Kidney glomerular epithelial cell (primary cell): ENCODE measurements at regions not wholly inside any gene's neighbourhood (a gene's known extent, or its start where the extent isn't known, plus 50 kb on each side); places are given as distances from the start of the nearest gene placed in this dataset.
"Not testable (repeated sequence)": the region's sequence is repeated elsewhere in the genome, so short reads cannot be mapped to it uniquely, and the experiment has no call there.

ENCODE experiments used
- DNase-seq: peaks from one replicate; lab custom pipeline; 2025; lab: John Stamatoyannopoulos, UW

GRCh38 chr14:96686126-96686525 lies 111.1 kb upstream of the VRK1 start:
- no peak for DNase-seq

DNA sequence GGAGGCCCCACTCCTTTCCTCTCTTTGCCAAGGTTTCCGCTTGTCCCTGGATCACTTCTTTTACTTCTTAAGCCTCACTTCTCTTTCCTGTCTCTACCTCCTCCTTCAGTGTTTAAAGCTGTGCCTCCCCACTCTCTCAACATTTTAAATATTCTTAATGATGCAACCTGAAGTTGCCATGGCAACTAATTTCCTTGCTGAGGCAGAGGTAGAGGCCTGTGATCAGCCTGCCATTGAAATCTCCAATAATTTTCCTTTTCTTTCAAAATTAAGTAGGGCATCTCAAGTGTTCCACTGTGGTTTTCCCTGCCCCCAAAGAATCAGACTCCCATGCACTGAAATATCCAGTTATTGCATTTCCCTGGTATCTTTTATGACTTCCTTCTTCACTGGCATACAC lies 108.6 kb upstream of the VRK1 start:
- DNase-seq = no peak

DNA sequence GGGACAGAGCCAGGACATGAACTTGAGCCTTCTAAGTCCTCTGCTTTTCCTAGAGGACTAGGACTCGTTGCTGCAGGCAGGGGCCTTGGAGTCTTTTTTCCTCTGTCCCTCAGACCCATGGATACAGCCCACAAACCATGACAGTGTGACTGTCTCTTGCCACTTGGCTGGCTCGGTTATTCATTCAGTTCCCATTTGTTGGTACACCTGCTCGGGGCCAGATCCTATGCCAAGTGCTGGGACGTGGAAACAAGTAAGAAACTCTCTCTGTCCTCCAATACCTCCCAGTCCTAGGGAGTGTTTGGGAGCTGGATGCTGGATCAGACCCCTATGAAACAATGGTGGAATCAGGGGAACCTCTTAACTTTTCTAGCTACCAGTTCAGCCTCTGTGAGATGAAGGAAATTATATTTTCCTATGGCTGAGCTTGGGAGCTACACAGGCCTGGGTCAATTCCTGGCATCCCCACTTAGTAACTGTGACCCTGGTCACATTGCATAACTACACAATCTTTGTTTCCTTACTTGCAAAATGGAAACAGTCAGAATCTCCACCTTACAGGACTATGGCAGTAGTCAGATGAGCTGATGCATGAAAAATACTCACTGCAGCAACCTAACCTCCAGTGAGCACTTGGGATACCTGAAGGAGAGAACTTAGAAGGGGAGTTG lies 106.3 kb upstream of the VRK1 start:
- no peak for DNase-seq

GRCh38 chr14:96693252-96693820 lies 103.8 kb upstream of the VRK1 start:
- DNase-seq = no peak

DNA sequence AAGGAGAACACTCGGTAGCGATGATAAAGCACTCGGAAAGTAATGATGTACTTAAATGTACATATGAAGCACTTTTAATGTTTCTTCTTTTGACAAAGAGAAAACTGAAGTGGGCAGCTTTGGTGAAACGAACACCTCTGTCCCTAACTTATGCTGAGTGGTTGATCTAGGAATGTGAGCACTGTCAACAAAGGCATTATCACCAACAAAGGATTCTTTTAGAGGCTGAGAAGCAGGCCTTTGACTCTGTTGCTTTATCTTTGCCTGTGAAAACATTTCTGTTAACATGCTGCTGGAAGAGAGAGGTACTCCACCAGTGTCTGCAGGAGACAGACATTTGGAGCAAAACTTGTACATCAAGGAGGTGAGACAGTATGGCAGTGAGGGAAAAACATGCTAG lies 103.2 kb upstream of the VRK1 start:
- no peak for DNase-seq

DNA sequence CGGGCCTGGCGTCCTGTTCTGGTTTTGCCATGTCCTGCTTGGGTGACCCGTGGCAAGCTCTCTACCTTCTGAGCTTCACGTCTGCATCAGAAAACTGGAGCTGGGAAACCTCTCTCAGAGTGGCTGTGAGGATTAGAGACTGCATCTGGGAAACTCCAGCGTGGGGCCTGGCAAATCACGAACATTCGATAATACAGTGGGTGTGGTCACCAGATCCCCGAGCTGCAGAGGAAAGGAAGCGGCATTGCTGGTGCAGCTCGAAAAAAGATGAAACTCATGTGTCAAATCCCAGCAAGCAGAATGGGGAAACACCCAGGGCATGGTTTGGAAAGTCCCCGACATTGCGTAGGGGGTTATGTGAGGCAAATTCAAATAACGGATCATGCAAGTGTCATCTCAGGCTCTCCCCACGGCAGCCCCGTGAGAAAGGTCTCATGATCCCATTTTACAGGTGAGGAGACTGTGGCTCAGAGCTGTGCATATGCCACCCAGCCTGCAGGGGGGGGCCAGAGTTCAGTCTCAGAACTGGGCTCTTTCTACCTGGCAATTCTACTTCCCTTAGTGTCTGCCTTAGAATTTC lies 98.1 kb upstream of the VRK1 start:
- DNase-seq = no peak

DNA sequence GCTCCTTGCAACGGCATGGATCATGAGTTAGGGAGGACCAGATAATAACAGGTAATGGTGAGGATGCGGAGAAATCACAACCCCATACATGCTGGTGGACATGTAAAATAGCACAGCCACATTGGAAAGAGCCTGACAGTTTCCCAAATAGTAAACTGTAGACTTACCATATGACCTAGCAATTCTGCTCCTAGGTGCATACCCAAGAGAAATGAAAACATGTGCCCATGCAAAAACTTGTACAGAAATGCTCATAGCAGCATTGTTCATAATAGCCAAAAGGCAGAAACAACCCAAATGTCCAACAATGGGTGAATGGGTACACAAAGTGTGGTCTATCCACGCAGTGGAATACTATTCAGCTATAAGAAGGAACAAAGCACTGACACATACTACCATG lies 97.5 kb upstream of the VRK1 start:
- DNase-seq = no peak

DNA sequence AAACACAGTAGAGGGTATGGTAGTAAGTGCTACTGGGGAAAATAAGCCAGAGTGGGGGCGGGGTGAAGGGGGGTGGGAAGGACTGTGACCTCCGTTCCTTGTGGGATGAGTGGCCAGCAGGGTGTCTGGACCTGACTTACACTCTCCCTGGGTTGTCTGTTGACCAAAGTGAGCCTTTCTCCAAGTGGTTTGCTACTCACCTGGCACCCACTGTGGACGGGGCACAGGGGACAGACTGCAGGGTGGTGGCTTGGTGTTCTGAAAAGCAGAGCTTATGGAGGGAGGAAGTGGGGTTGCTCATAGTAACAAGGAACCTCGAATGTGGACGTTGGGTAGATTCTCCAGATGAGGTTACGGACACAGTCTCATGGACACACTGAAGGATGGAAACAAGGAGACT lies 94.4 kb upstream of the VRK1 start:
- no peak for DNase-seq

DNA sequence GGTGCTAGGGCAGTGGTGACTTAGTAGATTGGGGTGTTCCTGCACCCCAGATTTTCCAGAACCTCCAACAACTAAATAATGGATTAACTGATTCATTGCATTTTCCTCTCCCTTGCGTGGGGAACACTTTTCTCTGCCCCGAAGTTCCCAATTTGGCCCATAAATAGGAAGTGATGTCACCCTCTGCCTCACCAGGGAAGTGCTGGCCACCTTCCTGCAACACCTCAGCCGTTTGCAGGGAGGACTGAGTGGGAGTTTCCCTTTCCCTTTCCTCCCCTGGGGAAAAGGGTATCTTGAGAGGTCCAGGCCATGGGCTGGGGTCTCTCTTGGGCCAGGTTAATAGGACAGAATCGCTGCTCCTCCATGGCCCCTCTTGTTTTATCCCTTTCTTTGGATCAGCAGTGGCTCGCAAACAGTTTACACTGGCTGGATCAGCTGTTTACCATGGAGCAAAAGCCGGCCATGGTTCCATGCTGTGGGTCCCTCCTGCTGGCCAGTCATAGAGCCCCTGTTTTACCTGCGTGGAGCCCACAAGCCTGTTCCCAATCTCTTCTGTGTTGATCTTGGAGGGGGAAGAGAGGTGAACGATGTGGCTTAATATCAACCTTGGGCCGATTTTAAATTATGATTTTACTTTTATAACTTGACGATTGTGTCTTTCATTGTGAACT lies 91.6 kb upstream of the VRK1 start:
- no peak for DNase-seq

DNA sequence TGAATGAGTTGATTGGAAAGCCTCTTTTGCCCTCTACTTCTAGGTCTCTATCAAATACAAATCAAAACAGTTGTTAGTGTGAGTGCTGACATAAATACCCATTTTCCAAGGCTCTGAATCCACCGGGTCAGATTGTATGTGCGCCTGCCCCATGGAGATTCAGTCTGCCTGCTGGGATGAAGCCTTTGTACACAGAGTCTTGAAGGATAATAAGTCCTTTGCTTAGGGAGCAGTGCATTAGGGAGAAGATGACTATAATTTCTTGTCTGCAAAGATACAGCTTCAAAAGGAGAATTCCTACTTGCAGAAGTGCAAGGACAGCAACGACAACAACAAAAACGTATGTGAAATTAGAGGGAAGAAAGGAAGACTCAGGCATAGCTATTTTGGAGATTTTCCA lies 90.3 kb upstream of the VRK1 start:
- DNase-seq = no peak

GRCh38 chr14:96710060-96710666 lies 87.0 kb upstream of the VRK1 start:
- DNase-seq = no peak

GRCh38 chr14:96711559-96712267 lies 85.5 kb upstream of the VRK1 start:
- no peak for DNase-seq

DNA sequence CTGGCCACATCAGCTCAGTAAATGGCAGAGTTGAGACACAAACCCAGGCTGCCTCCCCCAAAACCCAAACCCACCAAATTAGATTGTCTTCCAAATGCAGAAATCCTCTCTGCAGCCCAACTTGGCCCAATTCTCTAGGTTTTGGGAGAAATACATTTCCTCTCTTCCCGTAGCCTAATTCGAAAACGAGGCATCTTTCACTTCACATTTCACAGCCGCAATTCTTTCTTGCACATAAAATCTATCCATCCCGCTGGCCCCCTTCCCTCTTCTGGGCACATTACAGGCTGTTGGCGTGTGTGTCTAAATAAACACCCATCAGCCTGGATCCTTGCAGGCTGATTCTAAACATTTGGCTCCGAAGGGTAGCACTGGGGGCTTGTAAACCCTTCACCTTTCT lies 83.8 kb upstream of the VRK1 start:
- DNase-seq = no peak

DNA sequence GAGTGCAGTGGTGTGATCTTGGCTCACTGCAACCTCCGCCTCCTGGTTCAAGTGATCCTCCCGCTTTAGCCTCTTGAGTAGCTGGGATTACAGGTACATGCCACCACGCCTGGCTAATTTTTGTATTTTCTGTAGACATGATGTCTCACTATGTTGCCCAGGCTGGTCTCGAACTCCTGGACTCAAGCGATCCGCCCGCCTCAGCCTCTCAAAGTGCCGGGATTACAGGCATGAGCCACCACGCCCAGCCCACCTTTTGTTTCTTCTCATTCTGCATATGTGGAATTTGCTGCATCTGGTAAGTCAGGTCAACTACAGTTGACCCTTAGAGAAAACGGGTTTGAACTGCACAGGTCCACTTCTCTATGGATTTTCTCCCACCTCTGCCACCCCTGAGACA lies 82.6 kb upstream of the VRK1 start:
- not testable (repeated sequence) for DNase-seq

DNA sequence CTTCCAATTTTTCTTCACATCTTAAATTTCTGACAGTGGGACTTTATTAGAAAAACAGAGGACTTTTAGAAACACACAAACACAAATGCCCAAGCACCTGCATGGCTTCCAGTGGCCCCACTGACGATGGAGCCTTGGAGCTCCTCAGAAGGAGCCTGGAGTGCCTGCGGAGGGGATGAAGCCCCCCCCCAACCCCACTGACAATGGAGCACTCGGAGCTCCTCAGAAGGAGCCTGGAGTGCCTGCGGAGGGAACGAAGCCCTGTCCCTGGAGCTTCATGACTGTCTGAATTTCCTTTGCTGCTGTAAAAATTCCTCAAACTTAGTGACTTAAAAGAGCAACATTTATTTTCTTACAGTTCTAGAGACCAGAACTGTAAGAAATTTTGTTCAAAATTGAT lies 80.1 kb upstream of the VRK1 start:
- DNase-seq = no peak

GRCh38 chr14:96718407-96718806 lies 78.8 kb upstream of the VRK1 start:
- DNase-seq = no peak

DNA sequence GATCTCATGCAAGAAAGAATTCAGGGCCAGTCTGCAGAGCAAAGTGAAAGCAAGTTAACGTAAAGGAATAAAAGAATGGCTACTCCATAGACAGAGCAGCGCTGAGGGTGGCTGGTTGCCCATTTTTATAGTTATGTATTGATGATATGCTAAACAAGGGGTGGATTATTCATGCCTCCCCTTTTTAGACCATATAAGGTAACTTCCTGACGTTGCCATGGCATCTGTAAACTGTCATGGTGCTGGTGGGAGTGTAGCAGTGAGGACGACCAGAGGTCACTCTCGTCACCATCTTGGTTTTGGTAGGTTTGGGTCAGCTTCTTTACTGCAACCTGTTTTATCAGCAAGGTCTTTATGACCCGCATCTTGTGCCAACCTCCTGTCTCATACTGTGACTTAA lies 76.5 kb upstream of the VRK1 start:
- not testable (repeated sequence) for DNase-seq

GRCh38 chr14:96722736-96723135 lies 74.4 kb upstream of the VRK1 start:
- no peak for DNase-seq

- no peak for DNase-seq
These were observed 73.2 kb upstream of the VRK1 start for GRCh38 chr14:96723946-96724345.

DNA sequence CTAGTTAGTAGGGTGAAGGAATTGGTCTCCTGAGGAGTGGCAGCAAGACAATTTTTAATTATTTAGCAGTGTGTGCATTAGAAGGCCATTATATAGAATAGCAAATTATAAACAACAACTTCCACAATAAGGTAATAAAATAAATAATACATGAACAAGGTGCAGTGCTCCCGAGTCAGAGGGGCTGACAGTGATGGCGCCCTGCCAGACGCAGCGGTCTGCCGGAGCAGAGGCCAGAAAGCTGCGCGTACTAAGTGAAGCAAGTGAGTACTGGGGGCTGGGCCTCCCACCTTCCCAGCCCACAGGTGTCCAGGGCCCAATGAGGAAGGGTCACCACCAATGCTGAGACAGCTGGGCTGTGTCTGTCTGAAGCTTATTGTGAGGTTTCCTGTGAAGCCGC lies 72.0 kb upstream of the VRK1 start:
- DNase-seq = no peak

DNA sequence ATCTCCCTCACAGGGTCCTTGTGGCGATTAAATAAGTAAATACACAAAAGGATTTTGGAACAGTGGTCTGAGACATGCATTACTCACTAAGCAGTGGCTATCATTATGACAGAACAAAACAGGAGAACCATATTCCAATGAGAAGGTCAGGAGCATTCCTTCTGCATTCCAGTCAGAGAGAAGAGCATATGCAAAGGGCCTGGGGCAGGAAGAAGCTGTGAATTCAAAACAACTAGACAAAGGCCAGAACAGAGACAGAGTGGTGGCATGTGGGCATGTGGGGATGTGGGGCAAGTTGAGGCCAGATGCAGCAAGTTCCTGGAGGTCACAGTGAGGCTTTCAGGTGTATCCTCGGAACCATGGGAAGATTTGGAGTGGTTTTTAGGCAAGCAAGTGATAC lies 70.1 kb upstream of the VRK1 start:
- no peak for DNase-seq

DNA sequence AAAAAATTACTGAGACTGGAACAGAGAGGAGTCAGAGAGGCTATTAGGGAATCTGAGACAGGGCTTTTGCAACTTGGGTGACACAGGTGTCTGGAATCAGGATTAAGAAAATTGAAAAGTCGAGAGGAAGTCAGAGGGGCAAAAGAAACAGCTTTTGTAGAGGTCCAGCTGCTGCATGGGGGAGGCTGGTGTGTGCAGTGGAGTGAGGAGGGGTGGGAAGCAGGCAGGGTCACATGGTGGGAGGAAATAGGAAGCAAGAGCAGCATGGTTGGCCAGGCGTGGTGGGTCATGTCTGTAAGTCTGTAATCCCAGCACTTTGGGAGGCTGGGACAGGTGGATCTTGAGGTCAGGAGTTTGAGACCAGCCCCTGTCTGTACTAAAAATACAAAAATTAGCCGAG lies 69.7 kb upstream of the VRK1 start:
- DNase-seq = no peak
